ENCODE measurements at regions not wholly inside any gene's neighbourhood (a gene's known extent, or its start where the extent isn't known, plus 50 kb on each side); places are given as distances from the start of the nearest gene placed in this dataset.
"Not testable (repeated sequence)": the region's sequence is repeated elsewhere in the genome, so short reads cannot be mapped to it uniquely, and the experiment has no call there.

DNA sequence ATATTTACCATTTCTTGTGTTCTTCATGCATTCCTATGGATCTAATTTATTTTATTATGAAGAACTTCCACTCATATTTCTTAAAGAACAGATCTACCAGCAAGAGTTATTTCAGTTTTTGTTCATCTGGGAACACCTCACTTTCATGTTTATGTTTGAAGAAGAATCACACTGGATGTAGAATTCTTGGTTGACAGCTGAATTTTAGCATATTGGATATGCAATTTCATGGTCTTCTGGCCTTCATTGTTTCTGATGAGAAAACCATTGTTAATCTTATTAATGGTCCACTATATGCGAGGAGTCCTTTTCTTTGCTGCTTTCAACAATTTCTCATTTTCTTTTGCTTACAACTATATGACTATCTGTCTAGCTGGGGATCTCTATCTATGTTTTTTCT, 189.2 kb downstream of the UXS1 start:
- DNase-seq = no peak

DNA sequence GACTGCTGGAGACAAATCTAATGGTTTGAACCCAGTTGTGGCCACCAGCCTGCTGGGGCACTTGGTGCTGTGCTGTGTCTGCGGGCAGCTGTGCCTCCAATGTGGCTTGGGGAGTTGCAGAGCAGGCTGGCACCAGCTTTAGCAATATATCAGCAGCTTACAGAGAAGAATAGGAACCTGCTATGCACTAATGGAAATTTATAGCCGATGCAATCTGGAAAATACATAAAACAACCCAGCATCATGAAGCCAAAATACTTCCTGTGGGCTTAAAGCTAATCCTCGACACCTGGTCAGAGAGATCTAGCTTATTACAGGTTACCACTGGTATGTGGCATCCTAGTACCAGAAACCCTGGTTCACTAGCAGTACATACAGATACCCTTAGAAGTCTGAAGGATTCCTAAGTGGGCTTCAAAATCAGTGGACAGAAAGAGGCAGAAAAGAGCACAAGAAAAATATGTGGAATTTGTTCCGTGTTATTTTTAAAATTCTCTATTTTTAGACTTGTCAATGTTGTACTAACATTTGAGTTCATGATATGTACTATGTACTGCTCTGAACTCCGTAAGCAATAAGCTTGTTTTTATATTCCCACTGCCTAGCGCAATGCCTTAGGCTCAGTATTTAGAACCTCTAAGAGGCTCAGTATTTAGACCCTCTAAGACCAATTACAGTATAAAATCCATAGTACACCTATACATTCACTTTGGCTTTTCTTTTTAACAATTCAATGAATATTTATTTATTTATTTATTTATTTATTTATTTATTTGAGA, 194.7 kb downstream of the UXS1 start:
- no peak for DNase-seq

DNA sequence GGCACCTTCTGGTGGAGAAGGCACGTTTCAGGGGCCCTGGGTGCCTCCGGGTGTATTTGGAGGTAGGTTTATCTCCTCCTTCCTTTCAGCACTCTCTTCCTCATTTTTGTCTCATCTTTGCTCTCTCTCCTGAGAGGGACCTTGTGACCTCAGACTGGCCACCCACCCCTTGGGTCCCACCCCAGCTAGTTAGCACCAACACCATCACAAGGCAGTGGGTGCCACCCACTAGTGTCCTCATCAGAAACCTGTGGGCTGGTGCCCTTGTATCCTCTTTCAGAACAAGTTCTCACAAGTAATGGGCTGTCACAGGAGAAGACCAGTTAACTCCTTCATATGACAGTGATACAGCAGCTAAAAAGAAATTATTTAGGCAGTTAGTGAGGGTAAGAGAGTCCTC, 196.4 kb downstream of the UXS1 start:
- no peak for DNase-seq

DNA sequence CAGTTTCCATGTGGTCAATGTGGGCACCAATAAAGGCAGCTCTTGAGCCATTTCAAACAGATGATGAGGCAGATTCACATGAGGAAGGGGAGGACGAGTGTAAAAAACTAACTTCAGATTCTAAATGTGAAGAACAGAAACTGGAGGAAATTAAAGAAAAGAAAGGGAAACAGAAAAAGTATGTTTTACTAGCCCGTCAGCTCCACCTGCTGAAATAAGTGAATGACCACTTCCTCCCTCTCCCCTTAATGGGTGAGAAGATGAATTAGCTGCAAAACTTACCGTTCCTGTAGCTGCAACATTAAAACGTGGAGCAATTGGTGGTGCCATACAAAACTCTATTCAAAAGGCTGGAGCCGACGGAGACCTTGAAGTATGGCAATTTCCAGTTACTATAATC, 203.5 kb downstream of the UXS1 start:
- DNase-seq = no peak

DNA sequence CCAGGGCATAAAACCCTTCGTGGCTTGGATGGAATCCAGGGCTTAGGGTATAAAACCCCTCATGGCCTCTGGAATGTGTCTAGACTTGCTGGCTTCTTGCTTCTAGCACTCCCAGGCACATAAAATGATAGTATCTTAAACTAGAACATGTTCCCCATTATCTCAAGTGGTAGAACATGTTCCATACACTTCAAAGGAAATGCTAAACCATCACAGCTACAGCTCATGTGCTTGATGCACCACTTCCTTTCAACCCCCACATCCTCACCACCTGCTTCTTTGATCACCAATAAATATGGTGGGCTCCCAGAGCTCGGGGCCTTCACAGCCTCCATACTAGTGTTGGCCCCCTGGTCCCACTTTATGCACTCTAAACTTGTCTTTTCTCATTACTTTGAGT, 204.3 kb downstream of the UXS1 start:
- not testable (repeated sequence) for DNase-seq

DNA sequence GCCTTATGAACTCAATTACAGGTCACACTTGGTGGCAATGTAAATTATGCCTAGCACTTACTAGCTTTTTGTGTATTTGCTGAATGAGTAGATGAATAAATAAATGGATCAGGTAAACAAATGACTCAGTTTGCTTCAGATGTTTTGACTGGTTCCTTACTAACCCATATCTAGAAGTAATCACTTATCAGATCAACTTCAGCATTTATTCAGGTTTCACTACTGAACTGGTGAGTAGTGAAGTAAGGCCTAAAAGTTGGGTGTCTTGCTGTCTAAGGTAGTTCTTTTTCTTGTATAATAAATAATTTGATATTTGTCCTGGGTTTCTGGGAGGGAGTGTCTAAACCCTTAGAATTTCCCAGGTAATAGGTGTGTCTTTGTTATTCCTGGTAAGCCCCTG, 205.0 kb downstream of the UXS1 start:
- no peak for DNase-seq

DNA sequence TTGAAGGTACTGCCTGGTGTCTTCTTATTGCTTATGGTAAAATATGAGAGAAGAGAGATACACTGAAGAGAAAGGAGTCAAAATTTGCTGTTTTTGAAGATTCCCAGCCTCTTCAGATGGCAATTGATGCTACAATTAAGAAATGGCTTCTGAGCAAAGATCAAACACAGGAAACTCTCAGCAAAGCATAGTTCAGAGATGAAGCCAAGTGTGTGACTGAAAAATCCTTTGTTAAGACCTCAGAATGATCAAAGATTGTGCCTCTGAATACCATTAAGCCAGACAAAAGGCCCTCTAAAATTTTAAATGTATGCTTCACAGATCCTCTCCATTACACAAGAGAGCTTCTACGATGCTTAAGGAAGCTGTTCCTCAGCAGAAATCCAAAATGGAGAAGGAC, 216.3 kb downstream of the UXS1 start:
- no peak for DNase-seq

DNA sequence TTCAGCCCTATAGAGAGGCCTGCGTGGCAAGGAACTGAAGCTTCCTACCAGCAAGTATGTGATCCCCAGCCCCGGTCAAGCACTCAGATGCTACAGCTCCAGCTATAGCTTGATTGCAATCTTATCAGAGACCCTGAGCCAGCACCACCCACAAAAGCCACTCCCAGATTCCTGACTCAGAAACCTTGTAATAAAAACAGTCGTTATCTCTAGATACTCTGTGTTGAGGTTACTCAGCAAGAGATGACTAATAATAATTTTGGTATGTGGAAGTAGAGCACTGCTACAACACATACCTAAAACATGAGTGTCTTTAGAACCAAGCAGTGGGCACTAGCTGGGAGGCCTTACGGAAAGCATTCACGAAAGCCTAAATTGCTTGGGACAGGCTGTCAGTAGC, 216.9 kb downstream of the UXS1 start:
- no peak for DNase-seq

DNA sequence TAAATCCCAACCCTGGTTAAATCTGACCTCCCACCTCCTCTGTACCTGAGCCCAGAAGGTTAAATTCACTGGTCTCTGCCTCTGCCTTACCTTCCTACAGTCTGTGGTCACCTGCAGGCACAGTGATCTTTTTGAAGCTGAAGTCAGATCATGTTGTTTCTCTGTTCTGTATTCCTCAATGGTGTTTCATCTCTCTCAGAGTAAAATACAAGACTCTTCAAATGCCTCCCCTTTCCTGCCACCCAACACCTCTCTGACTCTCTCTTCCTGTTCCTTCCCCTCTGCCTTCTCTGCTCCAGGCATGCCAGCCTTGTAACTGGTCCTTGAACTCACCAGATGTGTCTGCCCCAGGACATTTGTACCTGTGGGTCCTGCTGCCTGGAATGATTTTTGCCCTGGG, 219.3 kb downstream of the UXS1 start:
- DNase-seq = no peak

DNA sequence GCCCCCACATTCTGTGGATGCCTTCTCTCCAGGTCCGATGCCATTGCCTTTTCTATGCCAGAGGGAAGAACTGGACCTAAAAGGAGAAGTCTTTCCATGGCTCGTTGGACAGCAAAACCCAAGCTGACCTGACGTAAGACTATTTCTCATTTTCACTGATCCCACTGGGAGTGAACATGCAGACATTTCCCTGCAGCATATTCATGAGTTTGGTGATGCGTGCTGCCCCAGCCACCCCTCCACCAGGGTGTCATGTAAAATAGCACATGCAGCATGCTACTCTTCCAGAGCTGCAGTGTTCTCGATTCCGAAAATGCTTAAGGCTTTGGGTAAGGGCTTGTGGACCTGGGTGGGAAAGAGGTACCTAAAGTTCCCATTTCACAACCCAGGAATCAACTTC, 221.2 kb downstream of the UXS1 start:
- no peak for DNase-seq

DNA sequence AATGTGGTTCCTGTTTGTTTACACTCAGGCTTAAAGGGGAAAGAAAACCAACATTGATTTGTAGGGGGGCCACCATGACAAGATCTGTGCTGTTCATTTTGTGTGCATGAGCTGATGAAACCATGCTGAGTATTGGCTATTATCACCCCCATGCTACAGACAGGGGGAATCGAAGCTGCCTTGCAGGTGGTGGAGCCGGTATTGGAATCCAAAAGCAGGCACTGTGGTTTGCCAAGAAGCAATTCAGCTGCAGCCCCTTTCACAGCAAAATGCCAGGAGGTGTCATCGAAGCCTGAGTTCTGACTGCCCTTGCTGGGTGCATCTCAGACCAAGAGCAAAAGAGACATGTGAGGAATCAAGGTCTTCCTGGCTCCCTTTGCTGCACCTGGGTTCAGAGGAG, 221.9 kb downstream of the UXS1 start:
- no peak for DNase-seq

DNA sequence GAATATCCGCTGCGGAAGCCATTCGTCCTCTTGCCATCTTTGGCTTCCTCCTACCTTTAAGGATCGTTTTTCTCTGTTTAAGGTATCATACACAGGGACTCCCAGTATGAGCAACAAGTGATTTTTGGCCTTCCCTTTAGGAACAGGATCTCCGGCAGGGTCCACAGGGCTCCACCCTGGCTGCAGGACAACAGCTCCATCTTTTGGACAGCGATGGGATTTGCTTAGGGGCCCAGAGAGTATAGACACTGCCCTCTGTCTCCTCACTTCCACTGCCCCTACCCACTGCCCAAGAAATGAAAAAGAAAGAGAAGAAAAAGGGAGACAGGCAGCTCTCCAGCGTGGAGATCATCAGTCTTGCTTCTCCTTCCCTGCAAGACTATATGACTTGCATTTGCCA, 224.5 kb downstream of the UXS1 start:
- DNase-seq = no peak

DNA sequence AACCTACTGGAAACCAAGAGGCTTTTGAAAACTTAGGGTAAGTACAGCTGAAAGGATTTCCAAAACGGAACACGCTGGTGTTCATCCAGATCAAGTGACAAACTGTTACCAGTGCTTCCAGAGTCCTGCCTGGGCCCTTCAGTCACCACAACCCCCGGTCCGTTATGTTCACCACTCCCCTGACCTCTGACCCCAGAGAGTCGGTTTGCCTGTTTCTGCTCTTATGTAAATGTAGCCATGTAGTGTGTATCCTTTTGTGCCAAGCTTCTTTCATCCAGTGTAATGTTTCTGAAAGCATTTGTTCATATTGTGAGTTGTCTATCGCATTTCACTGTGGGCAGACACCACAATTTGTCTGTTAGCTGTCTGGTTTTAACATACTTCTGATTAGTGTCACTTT, 217.5 kb downstream of the NCK2 start:
- DNase-seq = no peak

DNA sequence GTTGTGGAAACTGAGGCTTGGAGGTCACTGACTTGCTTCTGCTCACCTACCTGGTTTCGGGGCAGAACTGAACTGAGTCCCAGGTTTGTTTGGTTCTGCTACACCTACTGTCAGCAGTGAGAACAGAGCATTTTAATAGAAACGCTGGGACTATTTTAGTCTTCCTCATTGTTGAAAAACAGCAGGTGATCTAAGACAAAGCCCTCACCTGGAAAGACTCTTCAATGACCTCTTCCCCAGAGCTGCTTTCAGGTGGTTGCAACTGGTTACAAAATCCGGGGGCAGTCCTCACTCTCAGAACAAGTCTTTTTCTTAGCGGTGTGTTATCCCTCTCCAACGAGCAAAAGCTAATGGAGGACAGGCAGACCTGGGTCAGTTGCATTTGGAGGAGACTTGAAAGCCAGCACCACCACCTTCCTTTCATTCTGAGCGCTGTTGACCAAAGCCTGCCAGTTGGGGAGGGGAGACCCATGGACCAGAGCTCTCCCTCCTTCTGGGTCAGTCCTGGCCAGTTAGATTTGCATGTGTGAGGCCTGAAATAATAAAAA, 217.0 kb downstream of the NCK2 start:
- no peak for DNase-seq

DNA sequence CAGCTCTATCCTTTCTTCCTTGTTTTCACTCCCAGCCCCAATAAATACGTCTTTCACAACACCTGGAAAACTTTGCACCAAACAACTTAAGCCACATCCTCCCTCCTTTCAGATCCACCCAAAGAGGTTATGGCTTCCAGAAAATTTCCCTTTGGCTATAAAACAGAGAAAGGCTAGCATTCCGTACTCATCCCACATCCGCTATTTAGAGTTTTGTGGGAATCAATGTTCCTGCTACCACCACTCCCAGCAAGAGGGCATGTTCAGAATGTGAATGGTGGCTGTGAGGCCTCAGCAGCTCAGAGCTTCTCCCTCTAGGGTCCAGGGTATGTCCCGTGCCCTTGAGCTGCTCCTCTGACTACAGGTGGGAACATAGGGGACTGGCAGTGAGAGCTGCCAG, 214.6 kb downstream of the NCK2 start:
- no peak for DNase-seq

DNA sequence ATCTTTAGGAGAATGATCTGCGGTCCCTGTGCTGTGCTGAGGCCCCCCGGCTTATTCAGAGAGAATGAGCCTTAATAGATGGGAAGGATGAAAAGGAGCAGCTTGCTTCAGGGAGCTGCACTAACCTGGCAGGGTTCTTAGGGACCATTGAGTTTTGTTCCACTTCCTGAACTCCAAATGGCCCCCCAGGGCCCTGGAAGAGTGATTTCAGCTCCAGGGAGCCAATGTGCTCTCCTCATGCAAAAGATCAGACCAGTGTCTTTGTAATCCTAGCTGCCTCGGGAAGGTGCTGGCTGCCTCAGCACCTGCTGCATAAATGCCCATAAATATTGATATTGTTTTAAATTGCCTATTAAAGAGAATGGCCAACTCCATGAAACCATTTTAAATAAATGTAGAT, 210.2 kb downstream of the NCK2 start:
- no peak for DNase-seq

DNA sequence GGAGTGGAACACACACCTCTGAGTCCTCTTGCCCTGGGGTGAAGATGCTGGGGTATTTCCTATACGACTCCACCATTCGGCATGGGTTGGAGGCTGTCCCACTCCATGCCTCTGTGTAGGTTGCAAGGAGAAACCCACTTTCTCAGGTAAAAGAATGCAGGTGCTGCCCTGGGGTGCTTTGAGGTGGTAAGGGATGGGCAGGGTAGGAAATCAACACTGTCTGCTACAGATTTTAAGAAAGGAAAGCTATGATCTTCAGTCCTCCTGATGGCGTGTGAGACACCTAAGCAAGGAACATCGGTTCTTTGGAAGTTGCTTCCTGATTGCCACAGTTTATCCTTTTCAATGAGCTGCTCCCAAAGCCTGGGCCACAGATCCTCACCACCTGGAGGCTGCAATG, 209.2 kb downstream of the NCK2 start:
- no peak for DNase-seq

DNA sequence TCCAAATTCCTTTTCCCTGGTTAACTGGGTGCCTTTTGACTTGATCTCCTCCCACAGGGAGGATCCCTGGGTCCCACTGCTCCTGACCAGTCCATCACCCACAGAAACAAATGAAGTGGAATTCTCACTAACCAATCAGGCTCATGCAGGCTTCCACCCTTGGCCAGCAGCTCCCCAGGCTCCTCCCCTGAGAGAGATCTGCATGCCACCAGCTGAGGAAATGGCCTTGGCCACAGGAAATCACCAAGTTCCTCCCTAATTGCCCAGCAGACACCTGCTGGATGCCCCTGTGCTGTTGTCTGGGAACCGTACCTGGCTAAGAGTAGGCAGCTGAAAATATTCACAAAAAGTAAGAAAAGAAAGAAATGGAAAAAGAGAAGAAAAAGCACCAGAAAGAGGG, 207.4 kb downstream of the NCK2 start:
- no peak for DNase-seq

DNA sequence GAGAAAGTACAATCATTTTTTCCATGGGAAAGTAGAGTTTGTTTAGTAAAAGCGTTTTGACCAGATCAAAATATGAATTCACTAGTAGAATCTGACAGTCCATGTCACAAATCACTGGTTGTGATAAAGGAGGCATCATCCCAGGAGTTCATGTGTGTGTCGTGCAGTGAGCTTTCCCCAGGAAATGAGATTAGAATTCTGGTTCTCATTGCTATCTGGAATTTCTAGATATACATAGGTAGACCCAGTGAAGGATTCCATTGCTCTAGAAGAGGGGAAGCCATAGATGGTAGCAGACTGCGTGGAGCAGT, 206.6 kb downstream of the NCK2 start:
- no peak for DNase-seq

DNA sequence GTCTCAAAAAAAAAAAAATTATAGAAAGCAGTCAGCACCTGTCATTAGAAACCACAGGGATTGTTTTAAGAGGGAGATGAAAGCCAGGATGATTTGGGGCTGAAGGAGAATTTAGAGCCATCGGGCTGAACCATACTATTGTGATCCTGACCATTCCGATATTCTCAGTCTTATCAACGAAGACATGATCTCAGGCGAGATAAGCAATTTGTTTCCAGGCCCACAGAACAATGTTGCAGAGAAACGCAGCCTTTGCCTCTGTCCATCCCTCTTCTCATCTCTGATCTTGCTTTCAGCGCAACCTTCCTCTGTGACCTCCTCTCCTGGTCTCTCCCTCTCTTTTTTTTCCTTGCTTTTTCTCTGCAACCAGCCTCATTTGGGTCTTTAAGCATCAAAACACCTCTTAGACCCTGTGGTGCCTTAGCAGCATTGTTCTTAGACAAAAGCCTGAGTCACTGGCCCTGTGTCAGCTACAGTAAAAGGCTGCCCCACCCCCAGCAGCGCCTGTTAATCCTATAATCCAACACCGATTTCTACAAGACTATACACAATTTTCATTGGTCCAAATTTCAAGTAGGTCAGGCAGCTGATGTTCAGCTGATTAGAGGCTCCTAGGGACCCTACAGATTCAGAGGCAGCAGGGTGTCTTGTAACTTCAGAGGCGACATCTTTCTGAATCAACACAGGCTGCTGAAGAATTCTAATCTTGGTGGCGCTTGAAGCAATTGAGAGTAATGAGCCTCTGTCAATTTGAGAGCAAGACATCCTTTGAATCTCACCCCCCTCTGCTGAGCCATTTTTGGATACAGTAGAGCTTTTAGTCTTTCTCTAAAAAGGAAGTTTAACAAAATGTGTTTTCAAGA, 206.0 kb downstream of the NCK2 start:
- no peak for DNase-seq

DNA sequence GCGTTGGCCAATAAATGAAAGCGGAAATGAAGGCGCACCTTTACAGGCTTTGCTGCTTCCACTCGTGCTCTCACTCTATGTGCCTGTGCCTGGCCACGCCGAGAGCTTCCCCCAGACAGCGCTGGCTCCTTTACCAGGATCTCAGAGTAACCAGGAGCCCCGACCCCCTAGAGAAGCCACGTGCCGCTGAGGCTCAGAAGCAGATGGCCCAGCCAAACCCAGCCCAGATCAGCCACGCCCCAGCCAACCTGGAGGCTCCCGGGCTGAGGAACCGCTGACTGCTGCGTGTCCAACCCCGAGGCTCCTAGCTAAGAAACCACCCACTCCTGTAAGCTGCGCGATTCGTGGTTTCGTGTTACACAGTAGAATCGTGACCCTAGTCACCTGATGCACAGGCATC, 199.3 kb downstream of the NCK2 start:
- no peak for DNase-seq

Measured in NCI-H2171 (cell line).